GM12872 (cell line): ENCODE measurements at regions not wholly inside any gene's neighbourhood (a gene's known extent, or its start where the extent isn't known, plus 50 kb on each side); places are given as distances from the start of the nearest gene placed in this dataset.

Source experiments
- CTCF ChIP-seq: IDR thresholded peaks from 3 replicates; pipeline ENCODE4 v1.5.1; 2011; ENCODE audit warnings: low read depth, mild to moderate bottlenecking, low read length, moderate library complexity; ENCODE audit not compliant: insufficient read depth

GRCh38 chr1:60878323-60878722 is 204.0 kb upstream of the NFIA start:
- TF ChIP-seq CTCF = no peak

- no peak for TF ChIP-seq CTCF
Observed at GRCh38 chr1:60877376-60877775, 205.0 kb upstream of the NFIA start.

- TF ChIP-seq CTCF = no peak
Observed at GRCh38 chr1:60876952-60877351, 205.4 kb upstream of the NFIA start.

- no peak for TF ChIP-seq CTCF
Observed at GRCh38 chr1:60875138-60875537, 207.2 kb upstream of the NFIA start.

- TF ChIP-seq CTCF = no peak
Observed at GRCh38 chr1:60874718-60875117, 207.6 kb upstream of the NFIA start.

- TF ChIP-seq CTCF = no peak
Observed at GRCh38 chr1:60872426-60873054, 209.8 kb upstream of the NFIA start.

- TF ChIP-seq CTCF = no peak
Observed at GRCh38 chr1:60870269-60870865, 212.0 kb upstream of the NFIA start.
